HG03039 (cell line): ENCODE measurements at regions not wholly inside any gene's neighbourhood (a gene's known extent, or its start where the extent isn't known, plus 50 kb on each side); places are given as distances from the start of the nearest gene placed in this dataset.

Experiments
- ATAC-seq: cut with Tn5 transposase; IDR thresholded peaks from one replicate; pipeline ENCODE4 v1.9.1; 2021; ENCODE audit warnings: mild to moderate bottlenecking, moderate library complexity; ENCODE audit not compliant: unreplicated experiment

GRCh38 chr3:18501679-18502343 is 76.7 kb upstream of the SATB1 start:
- ATAC-seq, result no peak

DNA sequence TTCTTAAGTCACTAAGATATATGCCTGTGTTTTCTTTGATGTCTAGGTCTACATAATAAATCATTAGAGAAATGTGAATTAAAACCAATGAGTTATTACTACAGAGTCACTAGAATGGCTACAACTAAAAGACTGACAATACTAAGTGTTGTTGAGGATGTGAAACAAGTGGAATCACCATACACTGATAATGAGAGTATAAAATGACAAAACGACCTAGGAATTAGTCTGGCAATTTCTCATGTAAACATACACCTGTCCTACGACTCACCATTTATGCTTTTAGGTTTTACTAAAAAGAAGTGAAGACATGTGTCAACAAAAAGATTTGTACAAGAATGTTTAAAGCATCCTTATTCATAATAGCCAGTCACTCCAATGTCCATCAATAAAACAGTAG is 75.2 kb upstream of the SATB1 start:
- no peak for ATAC-seq

DNA sequence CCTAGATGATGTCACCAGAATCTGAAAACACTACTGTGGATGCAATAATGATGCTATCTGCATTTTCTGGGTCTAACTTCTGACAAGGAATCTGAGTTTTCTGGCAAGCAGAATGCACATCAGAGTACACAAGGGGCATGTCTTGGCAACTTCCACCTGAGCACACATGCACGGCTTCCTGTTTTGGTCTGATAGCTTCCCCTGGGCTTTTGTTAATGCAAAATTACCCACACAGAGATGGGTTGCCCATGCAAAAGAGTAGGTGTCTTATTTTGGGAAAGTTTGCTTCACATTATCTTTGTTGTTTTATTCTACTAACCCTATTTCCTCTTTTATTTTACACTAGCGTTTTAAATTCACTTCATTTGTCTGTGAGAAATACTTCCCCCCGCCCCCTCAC is 74.2 kb upstream of the SATB1 start:
- no peak for ATAC-seq

DNA sequence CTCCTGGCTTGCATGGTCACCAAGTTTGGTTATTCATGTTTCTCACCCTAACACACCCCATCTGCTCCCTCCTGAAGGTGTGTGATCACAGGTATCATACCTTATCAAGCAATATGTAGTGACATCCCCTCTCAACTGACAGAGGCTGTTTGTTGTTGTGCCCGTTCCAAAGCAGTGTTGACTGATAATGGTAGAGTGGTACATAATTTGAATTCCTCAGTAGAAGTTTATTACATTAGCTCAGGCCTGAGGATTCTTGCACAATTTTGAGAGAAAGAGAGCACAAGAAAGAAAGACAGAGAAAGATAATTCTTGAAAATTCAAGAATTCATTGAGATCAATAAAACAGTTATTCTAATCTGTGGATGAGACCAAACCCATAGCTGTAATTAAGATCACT is 69.1 kb upstream of the SATB1 start:
- no peak for ATAC-seq

GRCh38 chr3:18489939-18490338 is 64.8 kb upstream of the SATB1 start:
- ATAC-seq, result no peak

DNA sequence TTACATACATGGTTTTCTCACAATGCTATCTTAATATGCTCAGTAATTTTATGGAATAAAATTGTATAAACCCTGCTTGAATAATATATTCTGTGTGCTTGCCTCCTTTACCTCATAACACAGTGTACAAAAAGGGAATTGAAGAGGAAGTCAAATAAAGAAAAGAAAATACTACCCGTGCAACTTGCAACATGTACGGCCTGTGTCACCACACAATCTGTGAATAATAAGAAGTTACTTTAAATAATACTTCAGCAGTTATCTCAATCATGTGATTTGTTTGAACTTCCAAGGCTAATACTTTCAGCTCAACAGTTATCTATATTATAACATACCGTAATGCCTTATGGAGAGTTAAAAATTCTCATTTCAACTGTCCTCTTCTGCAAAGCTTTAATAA is 58.1 kb upstream of the SATB1 start:
- ATAC-seq, result no peak

- ATAC-seq, result no peak
These were observed 56.9 kb upstream of the SATB1 start for GRCh38 chr3:18481946-18482548.

- no peak for ATAC-seq
These were observed 52.5 kb upstream of the SATB1 start for GRCh38 chr3:18477620-18478019.
